ENCODE measurements at regions not wholly inside any gene's neighbourhood (a gene's known extent, or its start where the extent isn't known, plus 50 kb on each side); places are given as distances from the start of the nearest gene placed in this dataset.
A peak's percentile ranks its signal among the peaks of the same experiment; 100 is the strongest.

DNA sequence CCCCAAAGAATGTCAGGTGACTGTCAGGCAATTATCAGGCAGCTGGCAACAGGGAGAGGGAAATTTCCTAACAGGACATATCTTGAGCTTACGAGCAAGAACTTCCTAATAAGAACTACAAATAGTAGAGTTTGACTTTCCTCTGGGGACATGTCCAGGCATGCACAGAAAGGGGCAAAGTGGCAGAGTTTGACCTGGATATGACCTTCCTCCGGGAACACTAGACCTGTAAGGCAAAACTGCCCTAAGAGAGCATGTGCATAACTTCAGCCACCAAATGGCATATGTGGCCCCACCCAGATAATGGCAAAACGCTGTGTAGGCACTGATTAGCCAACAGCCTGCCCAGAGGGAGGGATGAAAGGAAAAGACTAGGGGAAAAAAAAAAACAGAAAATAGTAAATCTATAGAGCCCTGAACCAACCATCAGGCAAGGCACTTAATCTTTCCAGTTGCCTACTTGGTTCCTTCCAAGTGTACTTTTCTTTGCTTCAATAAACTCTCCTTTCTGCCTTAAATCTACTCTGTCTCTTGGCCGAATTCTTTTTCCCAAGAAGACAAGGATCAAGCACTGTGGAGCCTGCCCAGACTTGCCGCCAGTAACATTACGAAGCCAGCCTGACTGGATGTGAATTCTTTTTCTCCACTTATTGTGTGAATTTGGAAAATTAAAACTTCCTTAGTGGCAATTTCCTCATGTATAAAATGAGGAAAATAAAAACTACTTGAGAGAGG is 164.1 kb downstream of the SPTSSA start (continued):
- TF ChIP-seq, protein P1, sequence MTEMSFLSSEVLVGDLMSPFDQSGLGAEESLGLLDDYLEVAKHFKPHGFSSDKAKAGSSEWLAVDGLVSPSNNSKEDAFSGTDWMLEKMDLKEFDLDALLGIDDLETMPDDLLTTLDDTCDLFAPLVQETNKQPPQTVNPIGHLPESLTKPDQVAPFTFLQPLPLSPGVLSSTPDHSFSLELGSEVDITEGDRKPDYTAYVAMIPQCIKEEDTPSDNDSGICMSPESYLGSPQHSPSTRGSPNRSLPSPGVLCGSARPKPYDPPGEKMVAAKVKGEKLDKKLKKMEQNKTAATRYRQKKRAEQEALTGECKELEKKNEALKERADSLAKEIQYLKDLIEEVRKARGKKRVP (CRISPR knock-in tag; IDR thresholded peaks at IDR 0.05), result no peak
- TF ChIP-seq, protein P2, sequence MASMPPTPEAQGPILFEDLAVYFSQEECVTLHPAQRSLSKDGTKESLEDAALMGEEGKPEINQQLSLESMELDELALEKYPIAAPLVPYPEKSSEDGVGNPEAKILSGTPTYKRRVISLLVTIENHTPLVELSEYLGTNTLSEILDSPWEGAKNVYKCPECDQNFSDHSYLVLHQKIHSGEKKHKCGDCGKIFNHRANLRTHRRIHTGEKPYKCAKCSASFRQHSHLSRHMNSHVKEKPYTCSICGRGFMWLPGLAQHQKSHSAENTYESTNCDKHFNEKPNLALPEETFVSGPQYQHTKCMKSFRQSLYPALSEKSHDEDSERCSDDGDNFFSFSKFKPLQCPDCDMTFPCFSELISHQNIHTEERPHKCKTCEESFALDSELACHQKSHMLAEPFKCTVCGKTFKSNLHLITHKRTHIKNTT (CRISPR knock-in tag; IDR thresholded peaks at IDR 0.05), result no peak
- no peak for TF ChIP-seq ZMYM3 (CRISPR knock-in tag; IDR thresholded peaks at IDR 0.05)
- TF ChIP-seq TP53 (CRISPR knock-in tag; conservative IDR thresholded peaks at IDR 0.05), result peak; percentile 100
- TF ChIP-seq ZNF260 (CRISPR knock-in tag; IDR thresholded peaks at IDR 0.05; ENCODE audit: borderline replicate concordance, low read depth), result no peak
- no peak for TF ChIP-seq ZNF318 (CRISPR knock-in tag; IDR thresholded peaks at IDR 0.05)
- TF ChIP-seq ZNF790 (CRISPR knock-in tag; IDR thresholded peaks at IDR 0.05; ENCODE audit: borderline replicate concordance), result no peak
- TF ChIP-seq HNF4A (CRISPR knock-in tag; IDR thresholded peaks at IDR 0.05), result 0 out of 2 replicates have a peak, but pooled peaks have one; percentile 20
- TF ChIP-seq MIER2 (CRISPR knock-in tag; IDR thresholded peaks at IDR 0.05), result no peak
- no peak for TF ChIP-seq GATAD1 (CRISPR knock-in tag; IDR thresholded peaks at IDR 0.05)
- no peak for TF ChIP-seq LCORL (IDR thresholded peaks at IDR 0.05)
- no peak for TF ChIP-seq LCORL (CRISPR knock-in tag; IDR thresholded peaks at IDR 0.05)
- TF ChIP-seq ZNF569 (CRISPR knock-in tag; IDR thresholded peaks at IDR 0.05; ENCODE audit: borderline replicate concordance), result no peak
- TF ChIP-seq GTF2F1 (IDR thresholded peaks at IDR 0.05; ENCODE audit: low read length), result no peak
- no peak for TF ChIP-seq TGIF2 (CRISPR knock-in tag; IDR thresholded peaks at IDR 0.05)
- TF ChIP-seq ATAD3A (CRISPR knock-in tag; IDR thresholded peaks at IDR 0.05), result no peak
- TF ChIP-seq KAT2B (IDR thresholded peaks at IDR 0.05; ENCODE audit: borderline replicate concordance, low read depth, low read length), result no peak
- TF ChIP-seq NR2F1 (CRISPR knock-in tag; IDR thresholded peaks at IDR 0.05), result peak in 1 of 2 experiments; percentile 37; a peak in 1 of 4 replicates

Data from HepG2 (cell line).